Right hindlimb (tissue), 1 donor: ENCODE measurements at regions not wholly inside any gene's neighbourhood (a gene's known extent, or its start where the extent isn't known, plus 50 kb on each side); places are given as distances from the start of the nearest gene placed in this dataset.
A peak's percentile ranks its signal among the peaks of the same experiment; 100 is the strongest.
"Not testable (repeated sequence)": the region's sequence is repeated elsewhere in the genome, so short reads cannot be mapped to it uniquely, and the experiment has no call there.

ENCODE experiments used
- DNase-seq: peaks from one replicate; pipeline ENCODE4 v3.0.0-alpha.2; 2018

DNA sequence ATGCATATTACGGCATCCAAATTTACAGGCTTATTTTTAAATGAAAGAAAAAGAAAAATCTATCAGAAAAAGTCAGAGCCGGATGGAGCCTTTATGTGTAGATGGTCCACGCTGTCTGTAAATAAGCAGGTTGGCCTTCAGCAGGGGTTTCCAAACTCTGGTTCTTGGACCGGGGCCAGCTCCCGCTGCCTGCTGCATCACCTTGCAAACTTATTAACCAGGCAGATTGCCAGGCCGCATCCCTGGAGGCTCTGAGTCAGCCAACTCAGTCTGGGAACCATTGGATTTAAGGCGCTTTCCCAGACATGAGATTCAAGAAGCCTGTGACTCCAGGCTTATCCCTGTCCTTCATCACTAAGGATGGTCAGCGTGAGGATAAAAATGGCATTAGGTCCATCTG lies 212.4 kb downstream of the OPA1 start:
- peak; percentile 84 for DNase-seq

DNA sequence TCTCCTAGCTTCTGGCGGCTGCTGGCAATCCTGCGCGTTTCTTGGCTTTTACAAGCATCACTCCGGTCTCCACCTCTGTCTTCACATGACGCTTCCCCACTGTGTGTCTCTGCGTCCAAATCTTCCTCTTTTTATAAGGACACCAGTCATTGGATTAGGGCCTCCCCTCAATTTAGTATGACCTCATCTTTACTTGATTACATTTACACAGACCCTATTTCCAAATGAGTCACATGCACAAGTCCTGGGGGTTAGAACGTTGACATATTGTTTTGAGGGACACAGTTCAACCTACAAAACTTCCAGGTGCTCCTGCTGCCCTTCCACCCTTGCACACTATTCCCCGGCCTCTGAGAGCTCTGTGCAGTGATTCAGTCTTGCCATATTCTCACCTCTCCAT lies 215.3 kb downstream of the OPA1 start:
- no peak for DNase-seq

DNA sequence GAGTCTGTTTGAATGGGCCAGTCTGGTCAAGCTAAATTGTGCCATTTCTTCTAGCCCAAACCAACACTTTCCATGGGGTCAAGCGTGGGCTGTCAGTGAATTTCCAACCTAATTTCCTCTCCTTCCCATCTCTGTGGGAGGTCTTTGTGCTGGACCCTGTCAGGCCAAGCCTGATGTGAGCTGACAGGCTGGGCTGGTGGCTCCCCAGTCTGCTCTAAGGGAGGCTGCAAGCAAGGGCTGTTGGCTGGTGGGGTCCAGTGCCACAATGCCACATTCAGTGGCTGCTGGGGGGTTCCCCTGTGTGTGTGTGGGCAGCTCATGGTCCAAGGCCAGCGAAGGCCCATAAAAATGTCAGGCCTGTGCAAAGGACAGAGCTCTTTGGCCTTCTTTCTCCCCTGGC lies 216.1 kb downstream of the OPA1 start:
- no peak for DNase-seq

DNA sequence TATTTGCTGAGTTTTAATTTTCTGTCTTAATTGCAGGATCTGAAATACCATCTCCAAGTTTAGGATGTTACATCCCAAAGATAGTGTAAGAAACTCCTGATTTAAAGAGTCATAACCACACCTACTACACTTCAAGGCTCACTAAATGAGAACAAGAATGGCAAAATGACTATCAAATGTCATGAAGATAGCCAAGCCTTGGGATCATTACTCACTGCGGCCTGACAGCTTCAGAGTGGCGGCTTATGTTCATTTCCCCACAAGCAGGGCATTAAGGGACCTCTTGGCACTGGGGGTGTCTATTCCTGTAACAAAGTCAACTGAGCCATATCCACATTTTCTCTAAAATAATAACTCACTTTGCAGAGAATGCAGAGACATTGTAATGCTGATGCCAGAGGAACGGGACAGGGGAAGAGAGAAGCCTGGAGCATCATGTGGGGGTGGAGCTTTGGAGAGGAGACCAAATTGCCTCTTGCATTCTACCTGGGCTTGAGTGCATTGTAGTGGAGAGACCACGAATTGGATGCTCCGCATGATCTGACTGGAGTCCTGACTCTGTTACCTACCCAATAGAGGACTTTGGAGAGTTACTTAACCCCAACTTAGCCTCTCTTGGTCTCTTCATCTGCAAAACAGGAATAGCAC lies 219.2 kb downstream of the OPA1 start:
- DNase-seq: no peak

DNA sequence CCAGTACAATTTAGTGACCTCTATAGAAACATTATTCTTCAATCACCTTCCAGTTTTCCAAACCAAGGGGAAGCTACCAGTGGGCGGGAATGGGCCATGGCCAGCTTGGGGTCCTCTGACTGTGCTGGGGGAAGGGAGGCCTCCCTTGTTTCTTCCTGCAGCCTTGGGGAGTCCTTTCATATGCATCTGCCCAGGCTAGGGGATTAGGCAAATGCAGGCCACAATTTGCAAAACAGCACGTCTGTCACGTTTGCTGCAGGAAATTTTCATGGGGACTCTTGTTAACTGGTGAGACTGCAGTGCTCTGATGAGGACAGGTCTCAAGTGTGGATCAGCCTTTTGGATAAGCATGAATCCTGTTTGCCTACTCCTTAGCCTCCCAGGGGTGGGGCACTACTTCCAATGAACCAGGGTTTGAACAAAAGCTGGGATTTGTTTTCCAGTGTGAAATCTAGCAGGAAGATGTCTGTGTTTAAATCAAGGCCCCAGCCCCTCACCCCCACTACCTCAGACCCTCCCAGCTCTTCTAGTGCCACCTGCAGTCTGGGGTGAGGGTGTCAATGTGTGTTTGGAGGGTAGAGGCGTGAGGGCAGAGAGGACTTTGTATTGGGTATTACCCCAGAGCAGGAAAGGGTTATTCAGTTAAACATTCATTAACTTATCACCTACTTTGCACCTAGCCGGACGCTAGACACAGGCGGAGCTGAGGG lies 219.9 kb downstream of the OPA1 start:
- no peak for DNase-seq

DNA sequence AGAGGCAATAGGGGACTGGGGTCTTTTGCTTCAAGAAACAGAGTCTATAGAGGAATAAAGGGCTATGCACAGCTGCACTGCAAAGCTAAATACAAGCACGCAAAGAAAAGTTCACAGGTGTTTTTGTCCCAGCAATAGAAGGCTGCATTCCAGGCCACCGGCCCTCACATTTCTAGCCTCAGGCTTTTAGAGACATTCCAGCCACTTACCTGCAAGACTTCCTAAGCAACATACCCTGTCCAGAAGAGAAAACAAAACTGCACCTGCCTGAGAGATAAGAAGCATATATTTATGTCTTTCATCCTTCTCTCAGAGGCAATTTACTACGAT lies 220.5 kb downstream of the OPA1 start:
- DNase-seq: no peak

DNA sequence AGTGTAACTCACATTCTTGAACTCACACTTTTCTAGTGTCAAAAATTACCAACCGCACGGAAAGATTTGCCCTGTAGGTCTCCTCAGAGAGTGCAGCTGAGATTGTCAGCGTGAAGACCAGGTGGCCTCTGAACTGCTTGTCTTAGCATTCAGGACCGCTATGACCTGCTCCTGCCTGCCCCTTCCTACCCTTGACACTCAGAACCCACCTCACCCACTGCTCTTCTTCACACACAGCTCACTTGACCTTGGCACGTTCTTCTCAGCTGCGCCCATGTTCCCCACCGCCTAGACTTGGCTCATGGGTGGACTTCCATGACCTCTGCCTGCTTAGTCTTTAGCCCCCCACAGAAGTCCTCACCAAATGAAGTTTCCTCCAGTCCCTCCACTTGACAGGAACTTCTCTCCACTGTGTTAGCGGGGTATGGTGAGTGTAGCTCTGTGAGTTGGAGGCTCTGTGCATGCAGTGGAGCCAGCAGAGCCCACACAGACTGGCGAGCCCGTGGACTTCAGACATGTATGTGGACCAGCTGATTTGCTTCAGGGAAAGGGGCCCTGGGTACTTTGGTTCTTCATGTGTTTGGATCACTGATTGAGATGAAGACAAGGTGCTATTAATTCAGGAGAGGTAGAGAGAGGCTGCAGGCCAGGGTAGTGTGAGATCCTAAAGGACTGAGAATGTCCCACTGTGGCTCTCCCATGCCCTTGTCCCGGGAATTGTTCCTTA lies 221.3 kb downstream of the OPA1 start:
- DNase-seq: peak; percentile 11

DNA sequence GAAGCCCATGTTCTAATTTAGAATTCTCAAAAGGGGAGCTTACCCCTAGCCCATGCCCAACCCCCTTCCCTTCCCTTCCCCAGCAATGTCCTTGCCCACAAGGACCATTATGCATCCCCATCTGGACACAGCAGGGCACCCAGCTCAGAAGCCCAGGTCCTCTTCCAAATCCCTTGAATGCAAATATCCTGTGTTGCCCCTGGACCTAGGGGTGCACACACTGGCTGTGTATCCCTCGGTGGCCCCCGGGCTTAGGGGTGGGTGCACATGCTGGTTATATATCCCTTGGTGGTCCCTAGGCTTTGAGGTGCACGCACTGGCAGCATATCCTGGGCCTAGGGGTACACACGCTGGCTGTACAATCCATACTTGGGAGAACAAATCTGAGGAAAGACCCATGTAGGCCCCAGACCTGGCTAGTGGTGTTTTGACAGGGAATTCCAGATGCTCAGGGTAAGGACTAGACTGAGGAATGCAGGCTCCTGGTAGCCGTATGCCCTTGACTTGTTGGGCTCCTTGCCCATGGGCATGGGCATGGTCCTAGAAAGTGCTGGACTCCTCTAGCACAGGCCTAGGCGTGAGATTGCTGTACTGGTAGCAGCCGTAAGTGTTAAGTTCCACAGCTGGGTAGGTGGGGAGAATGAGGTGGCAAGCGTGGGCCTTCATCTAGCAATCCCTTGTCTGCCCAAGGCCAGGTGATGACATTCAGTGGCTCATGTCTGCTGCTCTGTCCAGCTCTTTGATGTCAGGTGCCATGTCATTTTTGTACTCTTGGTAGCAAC lies 222.4 kb downstream of the OPA1 start:
- DNase-seq: peak; percentile 8

DNA sequence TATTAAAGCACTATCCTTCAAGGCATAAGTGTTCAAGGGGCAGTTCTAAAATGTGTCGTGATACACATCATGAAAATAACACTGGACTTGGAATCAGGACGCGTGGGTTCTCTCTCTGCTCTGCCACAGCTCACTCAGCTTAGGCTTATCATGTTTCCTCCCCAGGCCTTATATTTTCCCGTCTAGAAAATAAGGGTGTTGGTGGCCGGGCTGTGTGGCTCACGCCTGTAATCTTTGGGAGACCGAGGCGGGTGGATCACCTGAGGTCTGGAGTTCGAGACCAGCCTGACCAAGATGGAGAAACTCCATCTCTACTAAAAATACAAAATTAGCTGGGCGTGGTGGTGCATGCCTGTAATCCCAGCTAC lies 223.0 kb downstream of the OPA1 start:
- DNase-seq: no peak

DNA sequence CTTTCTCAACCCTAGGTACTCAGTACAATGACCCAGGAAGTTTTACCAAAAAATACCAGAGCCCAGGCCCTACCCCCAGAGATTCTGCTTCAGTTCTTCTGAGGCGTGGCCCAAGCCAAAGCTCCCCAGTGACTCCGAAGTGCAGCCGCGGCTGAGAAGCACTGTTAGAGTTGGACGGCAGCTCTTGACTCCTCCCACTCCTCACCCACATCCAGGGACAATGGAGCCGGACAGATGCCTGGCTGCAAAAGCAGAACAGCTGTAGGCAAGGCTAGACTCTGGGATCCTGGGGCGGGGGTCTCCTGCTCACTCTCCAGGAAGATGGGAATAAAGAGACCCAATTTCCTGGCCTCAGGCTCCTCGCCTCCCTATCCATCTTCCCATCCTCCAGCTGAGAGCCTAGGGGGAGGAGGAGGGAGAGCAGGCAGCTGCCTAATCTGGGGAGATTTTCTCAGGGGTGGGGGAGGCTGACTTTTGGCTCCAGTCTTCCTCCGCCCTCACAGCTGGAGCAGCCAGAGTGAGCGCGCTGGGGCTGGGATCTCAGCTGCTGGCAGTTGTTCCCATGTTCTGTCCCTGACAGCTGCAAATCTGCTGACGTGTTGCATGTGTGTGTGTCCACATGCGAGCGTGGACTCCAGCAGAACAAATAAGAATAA lies 223.8 kb downstream of the OPA1 start:
- DNase-seq: peak; percentile 98

DNA sequence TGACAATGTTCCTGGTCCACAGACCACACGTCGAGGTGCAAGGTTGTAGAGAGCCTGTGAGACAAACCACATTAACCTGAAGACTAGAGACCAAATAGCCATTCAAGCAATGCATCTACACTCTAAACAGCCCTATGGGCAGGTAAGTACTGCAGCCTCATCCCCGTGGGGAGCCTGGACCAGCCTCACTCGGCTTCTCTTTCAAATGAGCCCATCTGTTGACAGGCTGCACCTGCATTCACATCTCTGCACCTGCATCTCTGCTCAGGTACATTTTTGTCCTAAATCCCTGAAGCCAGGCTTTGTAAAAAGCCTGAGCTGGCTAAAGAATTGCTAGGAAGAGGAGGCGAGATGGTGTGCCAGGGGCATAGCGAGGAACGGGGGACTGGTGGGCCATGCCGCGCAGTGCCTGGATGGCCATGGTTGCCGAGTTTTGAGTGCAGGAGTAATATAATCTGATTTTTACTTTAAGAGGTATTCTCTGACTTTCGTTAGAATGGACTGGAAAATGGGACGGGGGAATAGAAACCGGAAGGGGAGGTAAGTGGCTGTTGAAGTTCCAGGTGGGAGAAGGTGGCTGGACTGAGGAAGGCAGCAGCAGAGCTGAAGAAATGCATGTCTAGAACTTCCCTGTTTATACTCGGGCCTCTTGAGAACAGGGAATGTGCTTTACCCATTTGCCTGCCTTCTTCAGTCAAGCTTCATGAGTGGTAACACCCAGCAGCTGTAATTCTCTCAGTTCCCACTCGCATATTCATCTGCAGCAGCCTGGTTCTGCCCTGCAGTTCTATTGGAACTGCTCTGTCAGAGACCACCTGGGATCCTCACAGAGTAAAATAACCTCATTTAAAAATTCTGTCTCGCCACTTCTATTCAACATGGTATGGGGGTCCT lies 226.4 kb downstream of the OPA1 start:
- DNase-seq: no peak

DNA sequence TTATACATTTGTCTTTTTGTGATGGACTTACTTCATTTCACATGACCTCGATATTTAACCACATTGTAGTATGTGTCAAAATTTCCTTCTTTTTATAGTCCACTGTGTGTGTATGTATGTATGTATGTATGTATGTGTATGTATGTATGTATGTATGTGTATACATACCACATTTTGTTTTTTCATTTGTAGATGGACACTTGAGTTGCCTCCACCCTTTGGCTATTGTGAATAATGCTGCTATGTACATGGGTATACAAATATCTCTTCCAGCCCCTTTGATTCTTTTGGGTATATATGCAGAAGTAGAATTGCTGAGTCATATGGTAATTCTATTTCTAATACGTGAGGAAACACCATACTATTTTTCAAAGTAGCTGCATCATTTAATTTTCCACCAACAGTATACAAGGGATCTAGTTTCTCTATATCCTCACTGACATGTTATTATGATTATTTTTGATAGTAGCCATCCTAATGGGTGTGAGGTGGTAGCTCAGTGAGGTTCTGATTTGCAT lies 228.2 kb downstream of the OPA1 start:
- DNase-seq: no peak

DNA sequence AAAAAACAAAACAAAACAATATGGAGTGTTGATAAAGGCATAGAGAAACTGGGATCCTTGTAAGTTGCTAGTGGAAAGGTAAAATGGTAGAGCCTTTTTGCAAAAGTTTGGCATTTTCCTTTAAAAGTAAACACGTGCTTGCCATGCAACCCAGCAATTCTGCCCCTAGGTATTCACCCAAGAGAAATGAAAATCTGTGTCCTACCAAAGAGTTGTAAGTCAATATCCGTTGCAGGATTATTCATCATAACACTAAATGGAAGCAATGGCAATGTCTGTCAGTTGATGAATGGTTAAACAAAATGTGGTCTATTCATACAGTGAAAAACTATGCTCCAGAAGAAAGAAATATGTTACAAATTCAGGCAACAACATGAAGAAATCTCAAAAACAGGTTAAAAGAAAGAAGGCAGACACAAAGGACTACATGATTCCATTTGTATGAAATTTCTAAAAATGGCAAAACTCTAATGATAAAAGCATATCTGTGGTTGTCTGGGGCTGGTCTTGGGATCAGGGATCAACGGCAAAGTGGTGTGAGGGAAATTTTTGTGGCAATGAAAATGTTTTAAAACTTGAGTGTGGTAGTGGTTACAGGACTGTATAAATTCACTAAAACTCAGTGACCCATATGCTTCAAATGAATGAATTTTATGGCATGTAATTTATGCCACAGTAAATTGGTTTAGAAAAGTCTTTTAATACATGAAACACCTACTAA lies 229.6 kb downstream of the OPA1 start:
- DNase-seq: no peak

DNA sequence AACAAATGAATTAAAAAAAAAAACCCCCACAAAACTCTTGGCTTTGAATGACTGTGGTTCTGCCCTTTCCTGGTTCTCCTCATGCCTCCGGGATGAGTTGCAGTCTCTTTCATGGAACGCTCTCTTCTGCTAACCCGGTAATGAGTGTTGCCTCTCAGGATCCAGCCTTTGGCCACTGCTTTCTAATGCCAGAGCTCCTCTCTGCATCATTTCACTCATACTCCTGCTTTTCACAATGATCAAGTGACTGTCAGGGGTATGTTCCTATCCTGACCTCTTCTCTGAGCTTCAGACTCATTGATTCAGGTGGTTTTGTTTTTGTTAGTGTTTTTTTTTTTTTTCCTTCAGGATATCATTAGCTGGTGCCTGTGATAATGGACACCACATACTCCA lies 230.2 kb downstream of the OPA1 start:
- DNase-seq: not testable (repeated sequence)

DNA sequence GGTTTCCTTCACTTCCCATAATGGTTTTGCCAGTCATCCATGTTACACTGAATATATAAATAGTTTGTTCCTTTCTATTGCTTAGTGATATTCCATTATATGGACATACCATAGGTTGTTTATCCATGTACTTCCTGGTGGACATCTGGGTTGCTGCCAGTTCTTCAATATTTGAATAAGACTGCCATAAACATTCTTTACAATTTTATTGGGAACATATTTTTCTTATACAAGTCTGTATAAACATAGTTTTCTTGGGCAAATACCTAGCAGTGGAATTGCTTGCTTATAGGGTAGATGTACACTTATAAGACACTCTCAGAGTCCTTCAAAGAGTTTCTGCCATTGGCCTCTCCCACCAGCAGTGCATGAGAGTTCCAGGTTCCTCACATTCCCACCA lies 231.4 kb downstream of the OPA1 start:
- DNase-seq: no peak

DNA sequence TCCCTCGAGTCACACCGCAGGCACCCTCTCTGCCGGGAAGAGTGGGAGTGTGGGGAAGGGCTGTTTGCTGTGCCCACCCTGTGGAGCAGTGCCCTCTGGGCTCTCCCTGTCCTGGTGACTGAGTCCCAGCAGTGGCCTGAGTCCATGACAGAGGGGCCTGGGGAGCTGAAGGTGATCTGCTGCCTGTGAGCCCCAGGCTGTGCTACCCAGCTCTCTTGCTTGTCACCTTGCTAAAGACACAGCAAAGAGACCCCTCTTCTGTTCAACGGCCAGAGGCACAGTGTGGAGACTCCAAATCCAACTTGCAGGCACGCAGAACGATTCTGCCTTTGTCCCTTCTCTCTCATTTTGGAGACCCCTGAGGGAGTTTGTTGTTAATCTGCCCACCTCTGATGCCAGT lies 232.6 kb downstream of the OPA1 start:
- DNase-seq: no peak

DNA sequence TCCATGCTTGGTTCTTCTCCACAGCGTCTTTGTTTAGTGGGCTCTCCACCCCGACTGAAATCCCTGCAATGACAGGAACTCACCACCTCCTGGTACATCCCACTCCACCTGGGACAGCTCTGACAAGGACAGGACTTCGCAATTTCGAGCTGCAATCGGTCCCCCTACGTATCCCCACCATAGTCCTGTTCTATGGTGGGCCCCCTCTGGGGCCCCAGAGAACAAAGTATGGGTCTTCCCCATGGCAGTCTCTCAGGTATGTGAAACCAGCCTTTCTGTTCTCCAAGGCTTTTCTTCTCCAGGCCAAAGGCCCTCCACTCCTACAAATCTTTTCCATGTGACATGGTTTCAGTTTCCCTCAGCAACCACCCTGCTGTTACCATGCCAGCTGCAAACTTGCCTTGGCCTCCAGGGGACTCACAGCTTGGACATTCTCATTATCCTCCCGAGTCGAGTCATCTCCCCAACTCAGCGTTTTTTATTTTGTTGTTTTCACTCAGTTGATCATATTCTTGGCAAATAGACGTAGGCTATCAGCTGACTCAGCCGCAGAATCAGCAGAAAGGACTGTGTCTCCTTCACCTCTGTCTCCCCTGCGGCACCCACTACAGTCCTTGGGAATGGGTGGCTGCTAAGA lies 233.3 kb downstream of the OPA1 start:
- DNase-seq: peak; percentile 30

DNA sequence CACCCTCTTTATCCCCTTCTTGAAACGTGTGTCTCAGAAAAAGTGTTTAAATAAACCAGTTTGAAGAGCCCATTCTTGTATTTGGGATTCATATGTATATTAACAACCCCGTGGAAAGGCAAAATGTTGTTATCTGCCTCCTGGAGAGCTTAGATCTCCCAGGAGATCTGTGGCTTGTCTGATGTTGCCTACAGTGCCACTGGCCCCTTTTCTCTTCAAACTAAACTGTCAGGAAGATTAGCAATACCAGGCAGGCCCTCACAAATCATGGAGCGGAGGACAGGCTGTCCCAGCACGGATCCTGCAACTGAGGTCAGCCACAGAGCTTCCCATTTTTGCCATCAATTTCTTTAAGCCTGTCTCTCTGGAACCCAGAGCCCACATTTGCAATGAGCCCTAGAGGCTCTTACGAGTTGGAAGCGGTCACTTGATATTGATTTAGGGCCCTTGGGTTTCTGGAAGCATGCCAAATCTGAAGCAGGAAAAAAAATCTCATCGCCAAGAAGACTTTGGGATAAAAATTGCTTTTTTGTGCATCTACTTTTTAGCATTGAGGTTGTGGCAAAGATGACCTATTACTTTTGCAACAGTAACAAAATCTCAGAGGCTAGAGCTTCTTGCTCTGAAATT lies 234.1 kb downstream of the OPA1 start:
- DNase-seq: no peak

DNA sequence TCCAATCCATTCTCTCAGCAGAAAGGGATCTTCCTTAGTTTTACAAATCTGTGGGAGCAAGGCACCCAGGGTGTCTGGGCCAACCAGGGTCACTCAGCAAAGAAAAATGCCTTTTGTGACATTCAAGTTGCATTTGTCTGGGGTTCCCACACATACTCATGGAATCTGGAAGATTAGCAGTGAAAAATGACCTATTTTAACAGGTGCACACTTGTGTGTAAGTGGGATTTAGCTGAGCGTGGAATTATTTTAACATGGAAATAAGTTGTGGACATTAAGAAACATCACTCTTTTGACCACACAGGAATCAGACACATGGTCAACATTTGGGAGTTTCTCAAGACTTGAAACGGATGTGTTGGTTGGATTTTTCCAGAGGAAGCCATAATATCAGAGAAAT lies 234.9 kb downstream of the OPA1 start:
- DNase-seq: peak; percentile 10

DNA sequence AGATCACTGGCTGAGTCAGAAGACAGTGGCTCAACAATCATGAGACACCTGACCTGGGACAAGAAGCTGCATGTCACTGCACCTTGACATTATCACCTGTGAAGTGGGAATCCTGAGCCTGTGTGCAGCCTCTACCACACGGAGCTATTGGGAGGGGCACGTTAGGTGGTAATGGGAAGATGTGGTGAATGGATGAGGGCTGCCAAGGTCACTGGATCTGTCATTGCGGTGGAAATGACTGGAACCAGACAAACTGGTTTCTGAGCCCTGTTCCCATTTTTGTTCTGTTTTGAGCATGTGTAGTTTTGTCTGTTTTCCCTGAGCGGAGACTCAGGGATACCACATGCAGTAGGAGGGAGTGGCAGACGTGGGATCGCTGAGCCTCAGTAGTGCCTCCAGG lies 235.5 kb downstream of the OPA1 start:
- peak; percentile 2 for DNase-seq
